ENCODE measurements at regions not wholly inside any gene's neighbourhood (a gene's known extent, or its start where the extent isn't known, plus 50 kb on each side); places are given as distances from the start of the nearest gene placed in this dataset.

GRCh38 chr20:39916236-39916765, 772.7 kb downstream of the MAFB start:
- no peak for DNase-seq (ENCODE audit: low read depth)

GRCh38 chr20:39913274-39913673, 775.8 kb downstream of the MAFB start:
- peak; percentile 8 for DNase-seq (ENCODE audit: low read depth)

GRCh38 chr20:39911497-39911896, 777.5 kb downstream of the MAFB start:
- no peak for DNase-seq (ENCODE audit: low read depth)

GRCh38 chr20:39910536-39910935, 778.5 kb downstream of the MAFB start:
- DNase-seq (ENCODE audit: low read depth): no peak

- DNase-seq (ENCODE audit: low read depth): no peak
These were observed 779.6 kb downstream of the MAFB start for GRCh38 chr20:39909447-39909846.

- DNase-seq (ENCODE audit: low read depth): no peak
These were observed 784.4 kb downstream of the MAFB start for GRCh38 chr20:39904476-39905112.

- no peak for DNase-seq (ENCODE audit: low read depth)
These were observed 785.1 kb downstream of the MAFB start for GRCh38 chr20:39903806-39904465.

- no peak for DNase-seq (ENCODE audit: low read depth)
These were observed 789.2 kb downstream of the MAFB start for GRCh38 chr20:39899881-39900280.

GRCh38 chr20:39898467-39898852, 790.6 kb downstream of the MAFB start:
- DNase-seq (ENCODE audit: low read depth): no peak

GRCh38 chr20:39897781-39898466, 791.1 kb downstream of the MAFB start:
- no peak for DNase-seq (ENCODE audit: low read depth)

GRCh38 chr20:39897058-39897457, 792.0 kb downstream of the MAFB start:
- DNase-seq (ENCODE audit: low read depth): no peak

GRCh38 chr20:39894067-39894466, 795.0 kb downstream of the MAFB start:
- no peak for DNase-seq (ENCODE audit: low read depth)

- DNase-seq (ENCODE audit: low read depth): peak; percentile 38
These were observed 795.9 kb downstream of the MAFB start for GRCh38 chr20:39893003-39893685.

- no peak for DNase-seq (ENCODE audit: low read depth)
These were observed 798.3 kb downstream of the MAFB start for GRCh38 chr20:39890697-39891096.

GRCh38 chr20:39888310-39888709, 800.7 kb downstream of the MAFB start:
- DNase-seq (ENCODE audit: low read depth): no peak

GRCh38 chr20:39886650-39887190, 802.3 kb downstream of the MAFB start:
- no peak for DNase-seq (ENCODE audit: low read depth)

GRCh38 chr20:39885975-39886649, 802.9 kb downstream of the MAFB start:
- peak; percentile 73 for DNase-seq (ENCODE audit: low read depth)

GRCh38 chr20:39882806-39883205, 806.2 kb downstream of the MAFB start:
- DNase-seq (ENCODE audit: low read depth): no peak

- peak; percentile 54 for DNase-seq (ENCODE audit: low read depth)
These were observed 808.1 kb downstream of the MAFB start for GRCh38 chr20:39880890-39881289.

- DNase-seq (ENCODE audit: low read depth): no peak
These were observed 809.7 kb downstream of the MAFB start for GRCh38 chr20:39879296-39879695.

- DNase-seq (ENCODE audit: low read depth): no peak
These were observed 810.2 kb downstream of the MAFB start for GRCh38 chr20:39878809-39879208.

Data from HT1080 (cell line).